ENCODE measurements at regions not wholly inside any gene's neighbourhood (a gene's known extent, or its start where the extent isn't known, plus 50 kb on each side); places are given as distances from the start of the nearest gene placed in this dataset.

DNA sequence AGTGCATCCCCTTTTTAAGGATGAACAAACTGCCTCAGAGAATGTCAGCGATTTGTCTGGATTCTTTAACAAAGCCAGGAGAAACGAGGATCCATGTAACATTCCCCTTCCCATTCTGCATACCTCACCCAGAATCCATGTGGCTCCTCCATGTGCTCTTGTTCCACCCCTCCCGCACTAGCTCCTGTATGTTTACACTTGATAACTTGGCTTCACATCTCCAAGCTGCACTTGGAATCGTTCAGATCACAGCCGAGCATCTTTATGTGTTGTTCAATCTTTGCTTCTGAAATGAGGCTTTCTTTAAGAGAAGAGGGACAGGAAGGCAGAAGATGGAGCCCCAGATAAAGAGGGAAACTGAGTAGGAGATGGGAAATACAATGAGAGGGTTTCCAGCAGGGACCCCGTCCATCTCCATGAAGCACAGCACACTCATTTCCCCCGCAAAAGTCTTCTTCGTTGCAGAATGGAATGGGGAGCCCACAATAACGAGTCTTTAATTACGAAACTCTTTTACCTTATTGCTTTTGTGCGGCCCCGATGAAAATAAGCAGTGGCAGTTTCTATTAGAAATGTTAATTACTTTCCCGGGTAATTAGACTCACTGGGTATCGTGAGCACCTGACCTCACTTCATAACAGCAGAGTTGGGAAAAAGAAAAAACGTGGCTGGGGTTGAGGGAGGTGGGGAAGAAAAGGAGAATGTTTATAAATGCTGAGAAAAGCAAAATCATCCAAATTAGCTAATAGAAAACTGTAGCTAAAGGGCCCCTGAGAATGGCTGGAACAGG, 96.8 kb upstream of the ISX start:
- Histone ChIP-seq H3K79me2 (ENCODE audit: insufficient read depth, low read length) (no peaks in the 10 kb centered on the region), H3K4me1 (ENCODE audit: control insufficient read depth in 1 of 2, insufficient read depth in 2 of 2, low read length in 2 of 2) (peaks cover 0 to 7% of the 10 kb centered on the region in 2 experiments; a peak in 1 of 4 replicates), H3K27me3 (ENCODE audit: insufficient read depth, low read length) (no peaks in the 10 kb centered on the region; the same call in 1 of the 2 replicates), H2AFZ (ENCODE audit: low read depth, low read length, poor library complexity, severe bottlenecking) (no peak overlapping the region), H3K36me3 (ENCODE audit: control insufficient read depth in 1 of 2, insufficient read depth in 2 of 2, low read length in 2 of 2) (no peaks in the 10 kb centered on the region), H3K4me2 (ENCODE audit: low read length) (no peak overlapping the region), H3K9ac (ENCODE audit: low read length) (no peak overlapping the region), H3K4me3 (replicated peaks in 1 of 2; ENCODE audit: low read depth in 1 of 2, low read length in 2 of 2) (no peak overlapping the region), H3K27ac (ENCODE audit: low read depth, low read length) (no peak overlapping the region), H3K9me2 (ENCODE audit: insufficient read depth) (no peaks in the 10 kb centered on the region), H4K20me1 (ENCODE audit: insufficient read depth) (no peaks in the 10 kb centered on the region), H3K9me3 (ENCODE audit: control insufficient read depth in 1 of 2, insufficient read depth in 1 of 2, low read depth in 1 of 2, low read length in 2 of 2) (no peaks in the 10 kb centered on the region)
- POLR2A ChIA-PET = no interaction called here
- RAD21 ChIA-PET (ENCODE audit: low non-redundant PET in 1 of 2, low total read pairs in 2 of 2, uncharacterized antibody in 2 of 2, unreplicated experiment in 2 of 2) = no interaction called here
- ATAC-seq (no peak), DNase-seq (ENCODE audit: low read depth, low spot score) (no peak)
- TF ChIP-seq ZBTB33 (IDR thresholded peaks at IDR 0.05; ENCODE audit: extremely low read depth, insufficient replicate concordance, low read length) = no peak
- TF ChIP-seq CBX3 (IDR thresholded peaks at IDR 0.05; ENCODE audit: low read depth) = no peak
- TF ChIP-seq ZNF274 (IDR thresholded peaks at IDR 0.05; ENCODE audit: low read depth, low read length) = no peak
- no peak for TF ChIP-seq EZH2 (IDR thresholded peaks at IDR 0.05)
- no peak for TF ChIP-seq FOSL1 (IDR thresholded peaks at IDR 0.05; ENCODE audit: low read depth)
- TF ChIP-seq SIN3A (IDR thresholded peaks at IDR 0.05; ENCODE audit: low read depth) = no peak
- no peak for TF ChIP-seq ELF1 (IDR thresholded peaks at IDR 0.05; ENCODE audit: borderline replicate concordance, low read depth)
- no peak for TF ChIP-seq SRF (IDR thresholded peaks at IDR 0.05; ENCODE audit: low read depth)
- TF ChIP-seq RAD21 (IDR thresholded peaks at IDR 0.05; ENCODE audit: low read depth) = no peak
- no peak for TF ChIP-seq JUND (IDR thresholded peaks at IDR 0.05)
- TF ChIP-seq, protein P1, sequence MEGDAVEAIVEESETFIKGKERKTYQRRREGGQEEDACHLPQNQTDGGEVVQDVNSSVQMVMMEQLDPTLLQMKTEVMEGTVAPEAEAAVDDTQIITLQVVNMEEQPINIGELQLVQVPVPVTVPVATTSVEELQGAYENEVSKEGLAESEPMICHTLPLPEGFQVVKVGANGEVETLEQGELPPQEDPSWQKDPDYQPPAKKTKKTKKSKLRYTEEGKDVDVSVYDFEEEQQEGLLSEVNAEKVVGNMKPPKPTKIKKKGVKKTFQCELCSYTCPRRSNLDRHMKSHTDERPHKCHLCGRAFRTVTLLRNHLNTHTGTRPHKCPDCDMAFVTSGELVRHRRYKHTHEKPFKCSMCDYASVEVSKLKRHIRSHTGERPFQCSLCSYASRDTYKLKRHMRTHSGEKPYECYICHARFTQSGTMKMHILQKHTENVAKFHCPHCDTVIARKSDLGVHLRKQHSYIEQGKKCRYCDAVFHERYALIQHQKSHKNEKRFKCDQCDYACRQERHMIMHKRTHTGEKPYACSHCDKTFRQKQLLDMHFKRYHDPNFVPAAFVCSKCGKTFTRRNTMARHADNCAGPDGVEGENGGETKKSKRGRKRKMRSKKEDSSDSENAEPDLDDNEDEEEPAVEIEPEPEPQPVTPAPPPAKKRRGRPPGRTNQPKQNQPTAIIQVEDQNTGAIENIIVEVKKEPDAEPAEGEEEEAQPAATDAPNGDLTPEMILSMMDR (IDR thresholded peaks at IDR 0.05 in 2 of 3, conservative IDR thresholded peaks at IDR 0.05 in 1 of 3; ENCODE audit: borderline replicate concordance in 1 of 3, insufficient read depth in 1 of 3, low read depth in 2 of 3, low read length in 2 of 3) = no peak
- no peak for TF ChIP-seq POLR2AphosphoS5 (IDR thresholded peaks at IDR 0.05; ENCODE audit: low read depth, low read length)
- TF ChIP-seq ZFX (IDR thresholded peaks at IDR 0.05) = no peak
- TF ChIP-seq MAX (IDR thresholded peaks at IDR 0.05) = no peak
- no peak for TF ChIP-seq POLR2A (IDR thresholded peaks at IDR 0.05; ENCODE audit: borderline replicate concordance, extremely low read depth, insufficient read depth, insufficient read length)
- TF ChIP-seq SP1 (IDR thresholded peaks at IDR 0.05; ENCODE audit: low read depth) = no peak
- no peak for TF ChIP-seq EZH2phosphoT487 (IDR thresholded peaks at IDR 0.05; ENCODE audit: borderline replicate concordance)
- TF ChIP-seq YY1 (IDR thresholded peaks at IDR 0.05; ENCODE audit: extremely low read depth, insufficient replicate concordance, low read depth, low read length) = no peak
- TF ChIP-seq ATF3 (IDR thresholded peaks at IDR 0.05) = no peak
- intact Hi-C loops (cut with micrococcal nuclease) = no loop called here
- BruUV-seq (replicated peaks) = no TSS peak
- CTCF ChIA-PET = no interaction called here
